H7 (cell line): ENCODE measurements at regions not wholly inside any gene's neighbourhood (a gene's known extent, or its start where the extent isn't known, plus 50 kb on each side); places are given as distances from the start of the nearest gene placed in this dataset.
A peak's percentile ranks its signal among the peaks of the same experiment; 100 is the strongest.

Experiments used
- DNase-seq: peaks from one replicate; pipeline ENCODE4 v3.0.0; 2012
- H3K27me3 ChIP-seq: 2 replicates; pipeline ENCODE4 v1.6.0; 2011; ENCODE audit warnings: mild to moderate bottlenecking, low read length; ENCODE audit not compliant: control insufficient read depth, insufficient read depth
- H3K36me3 ChIP-seq: replicated peaks from 2 replicates; pipeline ENCODE4 v1.5.1; 2011; ENCODE audit warnings: low read length; ENCODE audit not compliant: control insufficient read depth, insufficient read depth
- H3K4me3 ChIP-seq: 2 replicates; pipeline ENCODE4 v1.5.1; 2011; ENCODE audit warnings: low read depth, mild to moderate bottlenecking, control low read depth, low read length, moderate library complexity; ENCODE audit not compliant: insufficient read depth

GRCh38 chr14:71651228-71651627 is 281.0 kb upstream of the RGS6 start:
- DNase-seq: no peak
- H3K4me3 ChIP-seq: no peak overlapping the region
- no peaks in the 10 kb centered on the region for H3K27me3 ChIP-seq
- no peaks in the 10 kb centered on the region; the same call in 1 of the 2 replicates for H3K36me3 ChIP-seq

GRCh38 chr14:71652368-71652767 is 279.9 kb upstream of the RGS6 start:
- H3K36me3 ChIP-seq: no peaks in the 10 kb centered on the region; the same call in 1 of the 2 replicates
- H3K27me3 ChIP-seq: no peaks in the 10 kb centered on the region
- H3K4me3 ChIP-seq: no peak overlapping the region
- DNase-seq: no peak

GRCh38 chr14:71654810-71655209 is 277.4 kb upstream of the RGS6 start:
- no peaks in the 10 kb centered on the region; the same call in 1 of the 2 replicates for H3K36me3 ChIP-seq
- no peaks in the 10 kb centered on the region for H3K27me3 ChIP-seq
- no peak for DNase-seq
- H3K4me3 ChIP-seq: no peak overlapping the region

- Histone ChIP-seq H3K27me3 (no peaks in the 10 kb centered on the region), H3K36me3 (no peaks in the 10 kb centered on the region), H3K4me3 (no peak overlapping the region)
- no peak for DNase-seq
Measured at GRCh38 chr14:71658261-71658860, 273.9 kb upstream of the RGS6 start.

GRCh38 chr14:71659159-71659558 is 273.1 kb upstream of the RGS6 start:
- no peaks in the 10 kb centered on the region for H3K36me3 ChIP-seq
- no peaks in the 10 kb centered on the region for H3K27me3 ChIP-seq
- no peak overlapping the region for H3K4me3 ChIP-seq
- no peak for DNase-seq

GRCh38 chr14:71661441-71661840 is 270.8 kb upstream of the RGS6 start:
- no peaks in the 10 kb centered on the region for H3K36me3 ChIP-seq
- no peak overlapping the region for H3K4me3 ChIP-seq
- H3K27me3 ChIP-seq: no peaks in the 10 kb centered on the region
- DNase-seq: no peak

GRCh38 chr14:71662291-71662790 is 269.9 kb upstream of the RGS6 start:
- DNase-seq: no peak
- H3K36me3 ChIP-seq: no peaks in the 10 kb centered on the region
- no peaks in the 10 kb centered on the region for H3K27me3 ChIP-seq
- no peak overlapping the region for H3K4me3 ChIP-seq

- H3K36me3 ChIP-seq: no peaks in the 10 kb centered on the region
- DNase-seq: no peak
Measured at GRCh38 chr14:71665157-71665556, 267.1 kb upstream of the RGS6 start.

GRCh38 chr14:71665781-71666180 is 266.4 kb upstream of the RGS6 start:
- Histone ChIP-seq H3K36me3 (no peaks in the 10 kb centered on the region), H3K4me3 (no peak overlapping the region), H3K27me3 (no peaks in the 10 kb centered on the region)
- DNase-seq: no peak

More at GRCh38 chr14:71665157-71665556, 267.1 kb upstream of the RGS6 start:
- Histone ChIP-seq H3K27me3 (no peaks in the 10 kb centered on the region), H3K4me3 (no peak overlapping the region)

GRCh38 chr14:71666571-71667145 is 265.6 kb upstream of the RGS6 start:
- no peaks in the 10 kb centered on the region for H3K27me3 ChIP-seq
- DNase-seq: no peak
- H3K4me3 ChIP-seq: no peak overlapping the region
- no peaks in the 10 kb centered on the region for H3K36me3 ChIP-seq

GRCh38 chr14:71668186-71668912 is 263.9 kb upstream of the RGS6 start:
- Histone ChIP-seq H3K36me3 (no peaks in the 10 kb centered on the region), H3K4me3 (no peak overlapping the region), H3K27me3 (no peaks in the 10 kb centered on the region)
- DNase-seq: no peak

- no peak for DNase-seq
- Histone ChIP-seq H3K4me3 (no peak overlapping the region), H3K27me3 (no peaks in the 10 kb centered on the region), H3K36me3 (no peaks in the 10 kb centered on the region)
Measured at GRCh38 chr14:71672596-71672995, 259.6 kb upstream of the RGS6 start.

GRCh38 chr14:71675126-71675899 is 256.9 kb upstream of the RGS6 start:
- Histone ChIP-seq H3K4me3 (no peak overlapping the region), H3K27me3 (no peaks in the 10 kb centered on the region), H3K36me3 (no peaks in the 10 kb centered on the region)
- peak; percentile 61 for DNase-seq

- Histone ChIP-seq H3K4me3 (no peak overlapping the region), H3K27me3 (no peaks in the 10 kb centered on the region), H3K36me3 (no peaks in the 10 kb centered on the region)
- no peak for DNase-seq
Measured at GRCh38 chr14:71675900-71676287, 256.3 kb upstream of the RGS6 start.
